Neuronal stem cell (in vitro differentiated cells): ENCODE measurements at regions not wholly inside any gene's neighbourhood (a gene's known extent, or its start where the extent isn't known, plus 50 kb on each side); places are given as distances from the start of the nearest gene placed in this dataset.

ENCODE experiments used
- DNase-seq: peaks from one replicate; pipeline ENCODE4 v3.0.0-alpha.2; 2013; ENCODE audit warnings: low spot score
- H2AFZ ChIP-seq: one replicate; pipeline ENCODE4 v1.6.1; 2013; ENCODE audit warnings: mild to moderate bottlenecking, low read length, inconsistent platforms
- H2AK5ac ChIP-seq: 2 replicates; pipeline ENCODE4 v1.6.1; 2013; ENCODE audit warnings: low read depth, mild to moderate bottlenecking, inconsistent platforms, low read length, moderate library complexity, mixed read lengths
- H2BK120ac ChIP-seq: 2 replicates; pipeline ENCODE4 v1.6.1; 2013; ENCODE audit warnings: low read depth, mild to moderate bottlenecking, inconsistent platforms, low read length, moderate library complexity, mixed read lengths
- H2BK12ac ChIP-seq: one replicate; pipeline ENCODE4 v1.6.1; 2013; ENCODE audit warnings: low read length, inconsistent platforms
- H2BK15ac ChIP-seq: 2 replicates; pipeline ENCODE4 v1.6.1; 2013; ENCODE audit warnings: mild to moderate bottlenecking, low read length, inconsistent platforms, mixed read lengths
- H2BK5ac ChIP-seq: one replicate; pipeline ENCODE4 v1.6.1; 2013; ENCODE audit warnings: inconsistent platforms, mild to moderate bottlenecking, low read length, moderate library complexity
- H3K14ac ChIP-seq: one replicate; pipeline ENCODE4 v1.6.1; 2013; ENCODE audit warnings: low read length, inconsistent platforms
- H3K18ac ChIP-seq: 2 replicates; pipeline ENCODE4 v1.6.1; 2013; ENCODE audit warnings: low read length, inconsistent platforms
- H3K23ac ChIP-seq: 2 replicates; pipeline ENCODE4 v1.6.1; 2013; ENCODE audit warnings: low read depth, mild to moderate bottlenecking, mixed read lengths, low read length, inconsistent platforms; ENCODE audit not compliant: poor library complexity
- H3K27ac ChIP-seq: replicated peaks from 3 replicates; pipeline ENCODE4 v1.5.1; 2013; ENCODE audit warnings: low read length, inconsistent platforms
- H3K27me3 ChIP-seq, 3 experiments: 2 replicates each; pipeline ENCODE4 v1.6.1; 2013; ENCODE audit warnings: low read length in 3 of 3, mild to moderate bottlenecking in 2 of 3, inconsistent platforms in 1 of 3, low read depth in 1 of 3, mixed read lengths in 1 of 3, moderate library complexity in 1 of 3; ENCODE audit not compliant: control insufficient read depth in 3 of 3, insufficient read depth in 3 of 3
- H3K36me3 ChIP-seq, 2 donors: replicated peaks in 1 of 2; 2 replicates each; pipeline ENCODE4 v1.6.1; 2013; ENCODE audit warnings: low read length in 2 of 2; ENCODE audit not compliant: control insufficient read depth in 2 of 2, insufficient read depth in 2 of 2
- H3K4ac ChIP-seq: 2 replicates; pipeline ENCODE4 v1.6.1; 2013; ENCODE audit warnings: inconsistent platforms, mild to moderate bottlenecking, low read length, moderate library complexity
- H3K4me1 ChIP-seq, 2 donors: 1 replicate in 1 of 2; 2 replicates in 1 of 2; pipeline ENCODE4 v1.6.1; 2013; ENCODE audit warnings: low read length in 2 of 2, low read depth in 1 of 2; ENCODE audit not compliant: control insufficient read depth in 2 of 2, insufficient read depth in 1 of 2
- H3K4me2 ChIP-seq: one replicate; pipeline ENCODE4 v1.6.1; 2013; ENCODE audit warnings: mild to moderate bottlenecking, low read length, inconsistent platforms; ENCODE audit not compliant: insufficient read depth, poor library complexity, severe bottlenecking
- H3K4me3 ChIP-seq, 2 donors: 2 replicates each; pipeline ENCODE4 v1.5.1; 2013; ENCODE audit warnings: low read length in 2 of 2, mild to moderate bottlenecking in 2 of 2, inconsistent platforms in 1 of 2, moderate library complexity in 1 of 2
- H3K79me1 ChIP-seq: one replicate; pipeline ENCODE4 v1.6.1; 2013; ENCODE audit warnings: low read depth, mild to moderate bottlenecking, inconsistent platforms, low read length, moderate library complexity
- H3K9ac ChIP-seq: one replicate; pipeline ENCODE4 v1.6.1; 2013; ENCODE audit warnings: mild to moderate bottlenecking, low read depth, low read length, inconsistent platforms; ENCODE audit not compliant: poor library complexity
- H3K9me3 ChIP-seq, 2 donors: replicated peaks in 1 of 2; 2 replicates each; pipeline versions ENCODE3 to v1.6.1; 2013; ENCODE audit warnings: low read length in 2 of 2, mild to moderate bottlenecking in 2 of 2, inconsistent platforms in 1 of 2, low read depth in 1 of 2, mixed read lengths in 1 of 2, moderate library complexity in 1 of 2; ENCODE audit not compliant: control insufficient read depth in 2 of 2, insufficient read depth in 1 of 2
- H4K8ac ChIP-seq: one replicate; pipeline ENCODE4 v1.6.1; 2013; ENCODE audit warnings: low read depth, mild to moderate bottlenecking, inconsistent platforms, low read length, moderate library complexity
- H4K91ac ChIP-seq: one replicate; pipeline ENCODE4 v1.6.1; 2013; ENCODE audit warnings: low read length, low read depth, mild to moderate bottlenecking, inconsistent platforms; ENCODE audit not compliant: poor library complexity
- WGBS, 2 donors: extraction: QIAGEN DNeasy Blood & Tissue Kit; methylation state at CpG; one replicate each; pipeline ENCODE4 v1.1.7; 2013; ENCODE audit warnings: missing lambda C conversion rate in 2 of 2, mixed read lengths in 1 of 2; ENCODE audit not compliant: insufficient read length in 2 of 2, insufficient replicate concordance in 1 of 2; ENCODE audit errors: extremely low coverage in 2 of 2; 5-methylcytosine and 5-hydroxymethylcytosine counted together

DNA sequence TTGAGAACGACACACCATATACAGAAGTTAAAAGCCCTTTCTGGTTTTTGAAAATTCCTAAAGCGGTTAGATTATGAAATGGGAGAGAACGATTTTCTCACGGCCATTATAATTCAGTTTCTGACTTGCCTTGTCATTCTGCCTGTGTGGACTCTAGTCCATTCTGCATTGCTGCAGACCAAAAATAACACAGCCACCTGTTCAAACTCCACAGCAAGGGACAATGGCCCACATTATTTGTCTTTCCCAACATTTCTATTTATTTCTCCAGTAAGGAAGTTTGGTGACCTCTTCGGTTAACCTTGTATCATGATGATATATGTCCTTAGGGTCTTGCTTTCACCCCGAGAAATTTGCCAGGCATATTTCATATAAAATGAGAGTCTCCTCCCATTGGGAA is 497.7 kb downstream of the BRINP1 start:
- no peak overlapping the region for H4K91ac ChIP-seq
- H3K4me2 ChIP-seq: no peak overlapping the region
- H2BK5ac ChIP-seq: no peak overlapping the region
- WGBS, 2 donors: no CpG with 5 or more reads among the region's 6 CpGs
- no peak overlapping the region for H3K14ac ChIP-seq
- no peaks in the 10 kb centered on the region for H3K36me3 ChIP-seq
- no peaks in the 10 kb centered on the region for H3K9me3 ChIP-seq
- H2BK15ac ChIP-seq: no peak overlapping the region
- H3K79me1 ChIP-seq: no peaks in the 10 kb centered on the region
- no peak overlapping the region for H3K9ac ChIP-seq
- no peak overlapping the region for H3K18ac ChIP-seq
- DNase-seq: no peak
- H3K4me3 ChIP-seq: no peak overlapping the region
- no peak overlapping the region for H3K27ac ChIP-seq
- H2BK12ac ChIP-seq: no peak overlapping the region
- H3K23ac ChIP-seq: no peak overlapping the region
- H3K27me3 ChIP-seq: no peaks in the 10 kb centered on the region
- no peak overlapping the region for H2AFZ ChIP-seq
- H2BK120ac ChIP-seq: no peak overlapping the region
- H4K8ac ChIP-seq: no peak overlapping the region
- no peak overlapping the region for H3K4ac ChIP-seq
- H3K4me1 ChIP-seq: no peaks in the 10 kb centered on the region
- no peak overlapping the region for H2AK5ac ChIP-seq

DNA sequence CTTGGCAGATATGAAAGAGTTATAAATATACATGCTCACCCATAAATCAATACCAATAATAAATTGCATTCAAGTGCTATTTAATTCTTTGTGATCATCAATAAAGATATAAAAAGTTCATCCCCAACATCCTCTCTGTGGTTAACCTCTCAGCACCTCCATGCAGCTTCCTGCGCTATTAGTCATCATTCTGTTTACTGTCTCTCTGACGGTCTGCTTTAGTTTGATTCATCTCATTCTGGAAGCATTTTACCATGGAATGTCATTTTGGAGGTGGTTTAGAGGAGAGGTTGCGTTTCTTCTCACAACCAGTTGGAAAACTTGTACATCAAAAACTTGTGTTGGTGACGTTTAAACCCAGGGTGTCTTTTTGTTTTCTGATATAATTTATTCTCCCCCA is 486.6 kb downstream of the BRINP1 start:
- no peak overlapping the region for H3K9ac ChIP-seq
- no peak overlapping the region for H2AFZ ChIP-seq
- H3K14ac ChIP-seq: no peak overlapping the region
- H3K4me3 ChIP-seq: no peak overlapping the region
- H2BK15ac ChIP-seq: no peak overlapping the region
- no peaks in the 10 kb centered on the region for H3K4me1 ChIP-seq
- H2BK5ac ChIP-seq: no peak overlapping the region
- no peak overlapping the region for H3K27ac ChIP-seq
- H4K91ac ChIP-seq: no peak overlapping the region
- H3K36me3 ChIP-seq: no peaks in the 10 kb centered on the region
- no peak overlapping the region for H2AK5ac ChIP-seq
- no peak overlapping the region for H3K4me2 ChIP-seq
- H4K8ac ChIP-seq: no peak overlapping the region
- H3K9me3 ChIP-seq: no peaks in the 10 kb centered on the region
- no peak overlapping the region for H3K23ac ChIP-seq
- H2BK120ac ChIP-seq: no peak overlapping the region
- no peak for DNase-seq
- no peaks in the 10 kb centered on the region for H3K27me3 ChIP-seq
- no peaks in the 10 kb centered on the region for H3K79me1 ChIP-seq
- no CpG with 5 or more reads among the region's 4 CpGs for WGBS, 2 donors
- no peak overlapping the region for H3K18ac ChIP-seq
- no peak overlapping the region for H3K4ac ChIP-seq
- H2BK12ac ChIP-seq: no peak overlapping the region

DNA sequence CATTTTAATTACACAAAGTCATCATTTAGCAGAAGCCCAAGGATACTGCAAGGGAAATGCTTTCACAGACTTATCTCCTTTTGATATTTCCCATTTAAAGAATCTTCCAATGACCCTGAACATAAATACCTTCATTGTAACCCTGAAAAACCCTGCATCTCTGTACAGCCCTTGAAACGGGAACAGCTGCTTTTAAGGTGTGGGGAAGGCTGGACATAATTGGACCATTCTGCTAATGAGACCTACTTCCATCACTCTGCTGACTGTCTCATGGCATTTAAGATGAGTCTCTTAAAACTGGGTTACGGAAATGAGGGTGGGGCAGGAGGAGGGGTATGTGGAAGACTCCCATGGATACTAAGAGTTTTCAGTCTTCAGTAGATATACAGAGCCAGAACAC is 485.8 kb downstream of the BRINP1 start:
- H3K4me2 ChIP-seq: no peak overlapping the region
- no peak overlapping the region for H3K14ac ChIP-seq
- no peak overlapping the region for H2BK15ac ChIP-seq
- no peak overlapping the region for H2AK5ac ChIP-seq
- H3K18ac ChIP-seq: no peak overlapping the region
- no peaks in the 10 kb centered on the region for H3K4me1 ChIP-seq
- H3K27me3 ChIP-seq: no peaks in the 10 kb centered on the region
- no peaks in the 10 kb centered on the region for H3K9me3 ChIP-seq
- no peak overlapping the region for H2AFZ ChIP-seq
- no peak overlapping the region for H3K4me3 ChIP-seq
- H3K9ac ChIP-seq: no peak overlapping the region
- H3K23ac ChIP-seq: no peak overlapping the region
- no peak overlapping the region for H4K8ac ChIP-seq
- H2BK5ac ChIP-seq: no peak overlapping the region
- H2BK12ac ChIP-seq: no peak overlapping the region
- H2BK120ac ChIP-seq: no peak overlapping the region
- WGBS, 2 donors: no CpG with 5 or more reads among the region's 2 CpGs
- DNase-seq: no peak
- H3K4ac ChIP-seq: no peak overlapping the region
- H3K27ac ChIP-seq: no peak overlapping the region
- H4K91ac ChIP-seq: no peak overlapping the region
- no peaks in the 10 kb centered on the region for H3K36me3 ChIP-seq
- H3K79me1 ChIP-seq: no peaks in the 10 kb centered on the region

DNA sequence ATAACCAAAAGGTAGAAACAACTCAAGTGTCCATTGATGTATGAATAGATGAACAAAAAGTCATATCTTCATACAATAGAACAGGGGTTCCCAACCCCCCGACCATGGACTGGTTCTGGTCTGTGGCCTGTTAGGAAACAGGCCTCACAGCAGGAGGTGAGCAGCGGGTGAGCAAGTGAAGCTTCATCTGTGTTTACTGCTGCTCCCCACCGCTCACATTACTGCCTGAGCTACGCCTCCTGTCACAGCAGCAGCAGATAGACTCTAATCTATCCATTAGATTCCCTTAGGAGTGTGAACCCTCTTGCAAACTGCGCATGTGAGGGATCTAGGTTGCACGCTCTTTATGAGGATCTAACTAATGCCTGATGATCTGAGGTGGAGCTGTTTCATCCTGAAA is 478.0 kb downstream of the BRINP1 start:
- Histone ChIP-seq H3K4ac (no peak overlapping the region), H2BK12ac (no peak overlapping the region), H3K4me3 (no peak overlapping the region), H3K27ac (no peak overlapping the region), H2AFZ (no peak overlapping the region), H2AK5ac (no peak overlapping the region), H2BK15ac (no peak overlapping the region), H3K4me2 (no peak overlapping the region), H4K91ac (no peak overlapping the region), H2BK120ac (no peak overlapping the region), H3K18ac (no peak overlapping the region), H3K9ac (no peak overlapping the region), H3K79me1 (no peaks in the 10 kb centered on the region), H3K14ac (no peak overlapping the region), H3K27me3 (no peaks in the 10 kb centered on the region), H2BK5ac (no peak overlapping the region), H4K8ac (no peak overlapping the region), H3K23ac (no peak overlapping the region), H3K36me3 (no peaks in the 10 kb centered on the region), H3K9me3 (no peaks in the 10 kb centered on the region), H3K4me1 (no peaks in the 10 kb centered on the region)
- WGBS, 2 donors: no CpG with 5 or more reads among the region's 6 CpGs
- DNase-seq: no peak
